Testis (tissue), 2 donors: ENCODE measurements at regions not wholly inside any gene's neighbourhood (a gene's known extent, or its start where the extent isn't known, plus 50 kb on each side); places are given as distances from the start of the nearest gene placed in this dataset.

Experiments used
- POLR2A ChIP-seq: fragments of 450-650 bp; IDR thresholded peaks from one replicate; pipeline ENCODE4 v1.6.1; 2017; ENCODE audit warnings: antibody characterized with exemption, mild to moderate bottlenecking, moderate library complexity
- TF ChIP-seq, protein P1 (sequence below), 3 experiments: fragments of 450-650 bp in 2 of 3; fragments of 200-600 bp in 1 of 3; sonication (generic) in 1 of 3; IDR thresholded peaks; one replicate each; pipeline ENCODE4 v1.5.1; 2016 to 2019; ENCODE audit warnings: antibody characterized with exemption in 3 of 3, mild to moderate bottlenecking in 2 of 3, moderate library complexity in 1 of 3

DNA sequence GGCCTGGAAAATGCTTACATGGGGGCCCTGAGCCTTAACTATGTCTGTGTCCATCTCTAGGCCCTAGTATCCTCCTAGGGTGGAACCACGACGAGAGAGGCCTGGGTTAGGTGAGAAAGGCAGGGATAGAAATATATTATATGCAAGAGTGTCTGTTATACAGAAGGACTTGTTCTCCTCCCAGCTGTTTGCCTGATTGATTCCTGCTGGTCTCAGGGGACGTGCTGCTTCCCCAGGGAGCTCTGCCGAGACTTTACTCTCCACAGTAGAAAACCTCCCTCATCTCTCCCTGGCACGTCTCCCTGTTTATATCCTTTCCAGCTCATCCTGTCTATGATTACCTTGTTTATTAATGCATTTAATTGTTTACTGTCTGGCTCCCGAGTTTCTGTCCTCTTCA, 132.6 kb downstream of the MIAT start:
- TF ChIP-seq, protein P1, sequence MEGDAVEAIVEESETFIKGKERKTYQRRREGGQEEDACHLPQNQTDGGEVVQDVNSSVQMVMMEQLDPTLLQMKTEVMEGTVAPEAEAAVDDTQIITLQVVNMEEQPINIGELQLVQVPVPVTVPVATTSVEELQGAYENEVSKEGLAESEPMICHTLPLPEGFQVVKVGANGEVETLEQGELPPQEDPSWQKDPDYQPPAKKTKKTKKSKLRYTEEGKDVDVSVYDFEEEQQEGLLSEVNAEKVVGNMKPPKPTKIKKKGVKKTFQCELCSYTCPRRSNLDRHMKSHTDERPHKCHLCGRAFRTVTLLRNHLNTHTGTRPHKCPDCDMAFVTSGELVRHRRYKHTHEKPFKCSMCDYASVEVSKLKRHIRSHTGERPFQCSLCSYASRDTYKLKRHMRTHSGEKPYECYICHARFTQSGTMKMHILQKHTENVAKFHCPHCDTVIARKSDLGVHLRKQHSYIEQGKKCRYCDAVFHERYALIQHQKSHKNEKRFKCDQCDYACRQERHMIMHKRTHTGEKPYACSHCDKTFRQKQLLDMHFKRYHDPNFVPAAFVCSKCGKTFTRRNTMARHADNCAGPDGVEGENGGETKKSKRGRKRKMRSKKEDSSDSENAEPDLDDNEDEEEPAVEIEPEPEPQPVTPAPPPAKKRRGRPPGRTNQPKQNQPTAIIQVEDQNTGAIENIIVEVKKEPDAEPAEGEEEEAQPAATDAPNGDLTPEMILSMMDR (IDR thresholded peaks at IDR 0.05): no peak
- no peak for TF ChIP-seq POLR2A
